Osteocyte (in vitro differentiated cells): ENCODE measurements at regions not wholly inside any gene's neighbourhood (a gene's known extent, or its start where the extent isn't known, plus 50 kb on each side); places are given as distances from the start of the nearest gene placed in this dataset.
A peak's percentile ranks its signal among the peaks of the same experiment; 100 is the strongest.

Source experiments
- DNase-seq: peaks from one replicate; pipeline ENCODE4 v3.0.0; 2021; ENCODE audit warnings: mixed read lengths; ENCODE audit not compliant: unreplicated experiment; ENCODE audit errors: extremely low spot score
- H3K27ac Mint-ChIP-seq: one replicate; pipeline ENCODE4 v1.8.0; 2021; ENCODE audit warnings: mild to moderate bottlenecking, mixed read lengths; ENCODE audit not compliant: unreplicated experiment
- H3K27me3 Mint-ChIP-seq: one replicate; pipeline ENCODE4 v1.8.0; 2021; ENCODE audit warnings: mixed read lengths; ENCODE audit not compliant: unreplicated experiment
- H3K36me3 Mint-ChIP-seq: one replicate; pipeline ENCODE4 v1.8.0; 2021; ENCODE audit warnings: mixed read lengths; ENCODE audit not compliant: unreplicated experiment
- H3K4me1 Mint-ChIP-seq: one replicate; pipeline ENCODE4 v1.8.0; 2021; ENCODE audit warnings: mixed read lengths; ENCODE audit not compliant: unreplicated experiment
- H3K4me3 Mint-ChIP-seq: one replicate; pipeline ENCODE4 v1.8.0; 2021; ENCODE audit warnings: mild to moderate bottlenecking, moderate library complexity, mixed read lengths; ENCODE audit not compliant: unreplicated experiment
- H3K9me3 Mint-ChIP-seq: one replicate; pipeline ENCODE4 v1.8.0; 2021; ENCODE audit warnings: mixed read lengths; ENCODE audit not compliant: unreplicated experiment
- TF ChIP-seq, protein P1 (sequence below): fragments of 200-600 bp; sonication (generic); IDR thresholded peaks from 2 replicates; pipeline ENCODE4 v1.5.0; 2021; ENCODE audit warnings: antibody characterized with exemption, mild to moderate bottlenecking, moderate library complexity

DNA sequence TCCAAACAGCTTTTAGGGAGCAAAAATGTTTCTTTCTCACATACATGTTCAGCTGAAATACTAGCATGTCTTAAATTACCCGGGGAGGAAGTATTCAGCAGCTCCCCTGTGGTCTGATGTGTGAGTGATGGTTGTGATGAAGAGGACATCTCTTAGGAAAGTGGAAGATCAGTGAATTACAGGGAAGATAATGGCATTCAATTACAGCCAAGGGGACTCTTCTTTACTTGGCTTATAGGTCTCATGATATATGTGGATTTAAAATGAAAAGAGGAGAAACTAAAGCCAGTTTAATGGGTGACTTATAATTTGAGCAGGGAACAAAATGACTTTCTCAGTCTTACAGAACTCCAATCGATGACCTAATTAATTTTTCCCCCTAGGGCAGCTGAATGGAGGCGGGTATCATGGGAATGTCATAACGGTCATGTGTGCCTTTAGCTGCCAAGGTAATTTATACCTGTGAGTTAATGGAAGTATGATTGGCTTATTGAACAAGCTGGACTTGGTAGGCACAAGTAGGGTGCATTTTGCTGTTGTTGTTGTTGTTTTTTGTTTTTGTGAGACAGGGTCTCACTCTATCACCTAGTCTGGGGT is 198.8 kb downstream of the HIPK3 start:
- Mint-ChIP-seq H3K4me3 (no peak overlapping the region), H3K36me3 (no peaks in the 10 kb centered on the region), H3K9me3 (no peaks in the 10 kb centered on the region), H3K27me3 (no peaks in the 10 kb centered on the region), H3K27ac (no peak overlapping the region), H3K4me1 (peaks cover 12% of the 10 kb centered on the region)
- no peak for DNase-seq
- TF ChIP-seq, protein P1, sequence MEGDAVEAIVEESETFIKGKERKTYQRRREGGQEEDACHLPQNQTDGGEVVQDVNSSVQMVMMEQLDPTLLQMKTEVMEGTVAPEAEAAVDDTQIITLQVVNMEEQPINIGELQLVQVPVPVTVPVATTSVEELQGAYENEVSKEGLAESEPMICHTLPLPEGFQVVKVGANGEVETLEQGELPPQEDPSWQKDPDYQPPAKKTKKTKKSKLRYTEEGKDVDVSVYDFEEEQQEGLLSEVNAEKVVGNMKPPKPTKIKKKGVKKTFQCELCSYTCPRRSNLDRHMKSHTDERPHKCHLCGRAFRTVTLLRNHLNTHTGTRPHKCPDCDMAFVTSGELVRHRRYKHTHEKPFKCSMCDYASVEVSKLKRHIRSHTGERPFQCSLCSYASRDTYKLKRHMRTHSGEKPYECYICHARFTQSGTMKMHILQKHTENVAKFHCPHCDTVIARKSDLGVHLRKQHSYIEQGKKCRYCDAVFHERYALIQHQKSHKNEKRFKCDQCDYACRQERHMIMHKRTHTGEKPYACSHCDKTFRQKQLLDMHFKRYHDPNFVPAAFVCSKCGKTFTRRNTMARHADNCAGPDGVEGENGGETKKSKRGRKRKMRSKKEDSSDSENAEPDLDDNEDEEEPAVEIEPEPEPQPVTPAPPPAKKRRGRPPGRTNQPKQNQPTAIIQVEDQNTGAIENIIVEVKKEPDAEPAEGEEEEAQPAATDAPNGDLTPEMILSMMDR: no peak

DNA sequence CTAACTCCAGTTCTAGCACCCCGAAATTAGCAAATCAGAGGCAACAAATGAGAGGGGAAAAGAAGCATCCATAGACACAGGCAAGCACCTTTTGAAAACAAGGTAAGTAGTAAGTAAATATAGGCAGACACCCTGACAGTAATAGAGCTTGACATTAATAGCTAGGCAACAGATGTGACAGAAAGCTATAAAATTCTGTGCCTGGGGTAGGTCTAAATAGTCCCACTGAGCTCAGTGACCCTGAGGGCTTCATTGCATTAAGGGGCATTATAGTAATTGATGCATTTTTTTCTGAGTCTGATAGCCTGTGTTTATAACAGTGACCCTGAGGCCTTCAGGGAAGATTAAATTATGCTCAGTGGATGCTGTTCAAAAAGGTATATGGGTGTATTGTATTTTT is 197.1 kb downstream of the HIPK3 start:
- Mint-ChIP-seq H3K27ac (no peak overlapping the region), H3K36me3 (no peaks in the 10 kb centered on the region), H3K27me3 (no peaks in the 10 kb centered on the region), H3K9me3 (no peaks in the 10 kb centered on the region), H3K4me1 (peaks cover 12% of the 10 kb centered on the region), H3K4me3 (no peak overlapping the region)
- DNase-seq: no peak
- TF ChIP-seq, protein P1: no peak

- Mint-ChIP-seq H3K27ac (peak overlapping the region; percentile 9), H3K4me3 (no peak overlapping the region), H3K27me3 (no peaks in the 10 kb centered on the region), H3K9me3 (no peaks in the 10 kb centered on the region), H3K4me1 (peaks cover 13% of the 10 kb centered on the region), H3K36me3 (no peaks in the 10 kb centered on the region)
- DNase-seq: no peak
- TF ChIP-seq, protein P1: no peak
These were observed 195.8 kb downstream of the HIPK3 start for GRCh38 chr11:33452836-33453624.

GRCh38 chr11:33451364-33451763 is 194.2 kb downstream of the HIPK3 start:
- Mint-ChIP-seq H3K4me3 (no peak overlapping the region), H3K4me1 (peaks cover 13% of the 10 kb centered on the region), H3K36me3 (no peaks in the 10 kb centered on the region), H3K27ac (no peak overlapping the region), H3K27me3 (no peaks in the 10 kb centered on the region), H3K9me3 (no peaks in the 10 kb centered on the region)
- TF ChIP-seq, protein P1: no peak
- DNase-seq: no peak

DNA sequence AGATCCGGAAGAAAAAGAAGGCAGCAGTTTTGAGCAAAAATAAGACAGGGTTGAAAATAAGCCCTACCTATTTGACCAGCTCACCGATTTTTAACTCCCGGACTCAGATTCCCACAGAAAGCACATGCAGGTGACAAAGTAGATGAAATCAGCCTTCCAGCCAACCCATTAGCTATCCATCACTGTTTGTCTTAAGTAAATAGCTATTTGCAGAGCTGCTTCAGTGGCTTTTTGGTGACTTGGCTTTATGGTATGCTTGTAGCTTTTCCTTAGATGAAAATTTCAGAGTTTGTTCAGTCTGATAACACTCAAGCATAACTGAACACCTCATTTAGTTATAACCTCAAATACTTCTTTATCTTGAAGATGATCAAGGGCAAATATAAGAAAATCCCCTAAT is 192.6 kb downstream of the HIPK3 start:
- TF ChIP-seq, protein P1: no peak
- no peaks in the 10 kb centered on the region for H3K36me3 Mint-ChIP-seq
- H3K4me3 Mint-ChIP-seq: no peak overlapping the region
- no peak overlapping the region for H3K27ac Mint-ChIP-seq
- H3K27me3 Mint-ChIP-seq: no peaks in the 10 kb centered on the region
- H3K9me3 Mint-ChIP-seq: no peaks in the 10 kb centered on the region
- no peak for DNase-seq
- peaks cover 23% of the 10 kb centered on the region for H3K4me1 Mint-ChIP-seq
